ENCODE measurements at regions not wholly inside any gene's neighbourhood (a gene's known extent, or its start where the extent isn't known, plus 50 kb on each side); places are given as distances from the start of the nearest gene placed in this dataset.

- DNase-seq = peak; percentile 22
- TF ChIP-seq CTCF (IDR thresholded peaks at IDR 0.05) = no peak
- Mint-ChIP-seq H3K4me1 (ENCODE audit: low read depth) (peaks cover 70% of the 10 kb centered on the region), H3K4me3 (peak overlapping the region; percentile 77), H3K9me3 (no peaks in the 10 kb centered on the region), H3K36me3 (ENCODE audit: low read depth) (peaks cover 3% of the 10 kb centered on the region; the same call in 1 of the 2 replicates), H3K27me3 (ENCODE audit: insufficient read depth) (no peaks in the 10 kb centered on the region; the same call in 1 of the 2 replicates), H3K27ac (peak overlapping the region; percentile 95)
Measured at GRCh38 chr17:63150994-63151464, 185.0 kb downstream of the TANC2 start.

GRCh38 chr17:63151941-63152523 is 186.0 kb downstream of the TANC2 start:
- TF ChIP-seq CTCF (IDR thresholded peaks at IDR 0.05) = no peak
- Mint-ChIP-seq H3K4me1 (ENCODE audit: low read depth) (peaks cover 78% of the 10 kb centered on the region), H3K4me3 (peak overlapping the region; percentile 40), H3K36me3 (ENCODE audit: low read depth) (0 out of 2 replicates have a peak, but pooled peaks cover 4% of the 10 kb centered on the region), H3K27ac (peak overlapping the region; percentile 95), H3K9me3 (no peaks in the 10 kb centered on the region), H3K27me3 (ENCODE audit: insufficient read depth) (no peaks in the 10 kb centered on the region; the same call in 1 of the 2 replicates)
- DNase-seq = peak; percentile 80

GRCh38 chr17:63153488-63153887 is 187.5 kb downstream of the TANC2 start:
- Mint-ChIP-seq H3K36me3 (ENCODE audit: low read depth) (0 out of 2 replicates have a peak, but pooled peaks cover 6% of the 10 kb centered on the region), H3K27me3 (ENCODE audit: insufficient read depth) (no peaks in the 10 kb centered on the region; the same call in 1 of the 2 replicates), H3K27ac (peak overlapping the region; percentile 23; the same call in 1 of the 2 replicates), H3K4me1 (ENCODE audit: low read depth) (peaks cover 79% of the 10 kb centered on the region), H3K4me3 (no peak overlapping the region), H3K9me3 (no peaks in the 10 kb centered on the region)
- DNase-seq = peak; percentile 8
- TF ChIP-seq CTCF (IDR thresholded peaks at IDR 0.05) = no peak

GRCh38 chr17:63154586-63155244 is 188.7 kb downstream of the TANC2 start:
- H3K36me3 Mint-ChIP-seq (ENCODE audit: low read depth) = 0 out of 2 replicates have a peak, but pooled peaks cover 10% of the 10 kb centered on the region
- no peak overlapping the region; the same call in 1 of the 2 replicates for H3K27ac Mint-ChIP-seq
- no peak for DNase-seq
- TF ChIP-seq CTCF (IDR thresholded peaks at IDR 0.05) = no peak
- no peaks in the 10 kb centered on the region for H3K9me3 Mint-ChIP-seq
- H3K4me3 Mint-ChIP-seq = no peak overlapping the region
- peaks cover 68% of the 10 kb centered on the region for H3K4me1 Mint-ChIP-seq (ENCODE audit: low read depth)
- no peaks in the 10 kb centered on the region; the same call in none of the 2 replicates for H3K27me3 Mint-ChIP-seq (ENCODE audit: insufficient read depth)

GRCh38 chr17:63156986-63157385 is 191.0 kb downstream of the TANC2 start:
- no peak for DNase-seq
- no peaks in the 10 kb centered on the region for H3K9me3 Mint-ChIP-seq
- no peak overlapping the region for H3K4me3 Mint-ChIP-seq
- no peak for TF ChIP-seq CTCF (IDR thresholded peaks at IDR 0.05)
- H3K27ac Mint-ChIP-seq = peak overlapping the region; percentile 10; the same call in 1 of the 2 replicates
- H3K36me3 Mint-ChIP-seq (ENCODE audit: low read depth) = 0 out of 2 replicates have a peak, but pooled peaks cover 10% of the 10 kb centered on the region
- no peaks in the 10 kb centered on the region; the same call in 1 of the 2 replicates for H3K27me3 Mint-ChIP-seq (ENCODE audit: insufficient read depth)
- peaks cover 46% of the 10 kb centered on the region for H3K4me1 Mint-ChIP-seq (ENCODE audit: low read depth)

Measured in HFFc6 (cell line).